B cell (primary cell): ENCODE measurements at regions not wholly inside any gene's neighbourhood (a gene's known extent, or its start where the extent isn't known, plus 50 kb on each side); places are given as distances from the start of the nearest gene placed in this dataset.

Experiments used
- ATAC-seq: fragments of 200-7000 bp; cut with Tn5 transposase; one replicate; pipeline ENCODE4 v1.10.0; 2021; ENCODE audit warnings: low read depth, mild to moderate bottlenecking, moderate number of reproducible peaks, moderate library complexity
- CTCF ChIA-PET: fragments of 350-600 bp; sonication (Branson Sonifier 250); formaldehyde crosslinking; loops from one replicate; lab custom pipeline; 2021; ENCODE audit warnings: antibody characterized with exemption, inconsistent platforms; lab: Charles Lee
- POLR2A ChIA-PET: fragments of 350-600 bp; sonication (Branson Sonifier 250); formaldehyde crosslinking; loops from one replicate; lab custom pipeline; 2021; ENCODE audit warnings: antibody characterized with exemption; lab: Charles Lee
- DNase-seq: peaks from one replicate; pipeline ENCODE4 v3.0.0; 2013
- H2AFZ ChIP-seq: 2 replicates; pipeline ENCODE4 v1.6.1; 2012; ENCODE audit warnings: mild to moderate bottlenecking, low read depth, low read length; ENCODE audit not compliant: insufficient read depth, poor library complexity, severe bottlenecking
- H3K27ac ChIP-seq, 2 donors: 1 replicate in 1 of 2; 2 replicates in 1 of 2; pipeline ENCODE4 v1.5.1; 2012 to 2013; ENCODE audit warnings: low read length in 2 of 2, mild to moderate bottlenecking in 2 of 2, moderate library complexity in 1 of 2
- H3K27me3 ChIP-seq, 4 experiments: fragments of 200-600 bp in 1 of 4; sonication (generic) in 1 of 4; replicated peaks in 1 of 4; 1 replicate in 2 of 4; 2 replicates in 2 of 4; pipeline versions ENCODE4 v1.6.1 to v1.7.0; 2013 to 2016; ENCODE audit warnings: low read length in 3 of 4, mild to moderate bottlenecking in 2 of 4, mixed read lengths in 1 of 4, moderate library complexity in 1 of 4; ENCODE audit not compliant: insufficient read depth in 4 of 4, control insufficient read depth in 3 of 4; ENCODE audit errors: control extremely low read depth in 1 of 4
- H3K36me3 ChIP-seq, 2 experiments: replicated peaks in 1 of 2; 1 replicate in 1 of 2; 2 replicates in 1 of 2; pipeline versions ENCODE4 v1.6.1 to v1.7.1; 2013; ENCODE audit warnings: low read length in 1 of 2; ENCODE audit not compliant: insufficient read depth in 2 of 2, control insufficient read depth in 1 of 2; ENCODE audit errors: control extremely low read depth in 1 of 2, extremely low read depth in 1 of 2
- H3K4me1 ChIP-seq, 2 donors: fragments of 200-600 bp in 1 of 2; sonication (generic) in 1 of 2; 1 replicate in 1 of 2; 2 replicates in 1 of 2; pipeline versions ENCODE4 v1.5.1 to v1.6.1; 2013 to 2017; ENCODE audit warnings: low read length in 2 of 2; ENCODE audit not compliant: control insufficient read depth in 2 of 2, insufficient read depth in 2 of 2
- H3K4me2 ChIP-seq: replicated peaks from 2 replicates; pipeline ENCODE3; 2012; ENCODE audit warnings: mild to moderate bottlenecking, low read depth, low read length; ENCODE audit not compliant: poor library complexity, severe bottlenecking
- H3K4me3 ChIP-seq, 5 experiments: fragments of 200-600 bp in 1 of 5; sonication (generic) in 1 of 5; 1 replicate in 3 of 5; 2 replicates in 2 of 5; pipeline versions ENCODE4 v1.5.1 to v1.7.0; 2011 to 2016; ENCODE audit warnings: low read length in 4 of 5, mild to moderate bottlenecking in 4 of 5, low read depth in 2 of 5, control low read depth in 1 of 5, moderate library complexity in 1 of 5; ENCODE audit not compliant: insufficient read depth in 1 of 5; ENCODE audit errors: control extremely low read depth in 1 of 5, extremely low read depth in 1 of 5
- H3K79me2 ChIP-seq: fragments of 200-600 bp; sonication (generic); one replicate; pipeline ENCODE4 v1.6.0; 2016; ENCODE audit warnings: low read length; ENCODE audit not compliant: control insufficient read depth, insufficient read depth
- H3K9ac ChIP-seq: fragments of 200-600 bp; sonication (generic); 2 replicates; pipeline ENCODE4 v1.6.1; 2017; ENCODE audit warnings: mild to moderate bottlenecking, low read length, moderate library complexity
- H3K9me3 ChIP-seq, 3 donors: one replicate each; pipeline versions ENCODE4 v1.6.1 to v1.7.1; 2013; ENCODE audit warnings: low read length in 2 of 3; ENCODE audit not compliant: control insufficient read depth in 2 of 3, insufficient read depth in 1 of 3; ENCODE audit errors: control extremely low read depth in 1 of 3
- H4K20me1 ChIP-seq: 2 replicates; pipeline ENCODE4 v1.6.0; 2012; ENCODE audit warnings: mild to moderate bottlenecking, low read length; ENCODE audit not compliant: insufficient read depth, control insufficient read depth, poor library complexity, severe bottlenecking
- H3K27ac Mint-ChIP-seq: one replicate; pipeline ENCODE4 v1.8.0; 2021; ENCODE audit warnings: mixed read lengths
- H3K27me3 Mint-ChIP-seq: one replicate; pipeline ENCODE4 v1.8.0; 2021; ENCODE audit warnings: mixed read lengths
- H3K4me1 Mint-ChIP-seq: one replicate; pipeline ENCODE4 v1.8.0; 2021; ENCODE audit warnings: mixed read lengths
- H3K4me3 Mint-ChIP-seq: one replicate; pipeline ENCODE4 v1.8.0; 2021; ENCODE audit warnings: mixed read lengths
- H3K9me3 Mint-ChIP-seq: one replicate; pipeline ENCODE4 v1.8.0; 2022; ENCODE audit warnings: mixed read lengths; ENCODE audit not compliant: insufficient read depth
- EZH2 ChIP-seq: IDR thresholded peaks from 2 replicates; pipeline ENCODE4 v1.6.1; 2012; ENCODE audit warnings: borderline replicate concordance, low read depth, mild to moderate bottlenecking, moderate library complexity, low read length; ENCODE audit not compliant: insufficient read depth, poor library complexity, severe bottlenecking
- WGBS: methylation state at CpG from one replicate; pipeline ENCODE4 v1.1.5; 2013; ENCODE audit warnings: missing lambda C conversion rate; ENCODE audit not compliant: insufficient coverage; 5-methylcytosine and 5-hydroxymethylcytosine counted together
- intact Hi-C: fragments of 100-400 bp; cut with micrococcal nuclease; formaldehyde crosslinking; loops from one replicate; pipeline ENCODE4 v1.10.0; 2022
- TF ChIP-seq, protein P1 (sequence below): fragments of 200-600 bp; IDR thresholded peaks from one replicate; pipeline ENCODE4 v1.8.0; 2022; ENCODE audit warnings: antibody characterized with exemption, mild to moderate bottlenecking

DNA sequence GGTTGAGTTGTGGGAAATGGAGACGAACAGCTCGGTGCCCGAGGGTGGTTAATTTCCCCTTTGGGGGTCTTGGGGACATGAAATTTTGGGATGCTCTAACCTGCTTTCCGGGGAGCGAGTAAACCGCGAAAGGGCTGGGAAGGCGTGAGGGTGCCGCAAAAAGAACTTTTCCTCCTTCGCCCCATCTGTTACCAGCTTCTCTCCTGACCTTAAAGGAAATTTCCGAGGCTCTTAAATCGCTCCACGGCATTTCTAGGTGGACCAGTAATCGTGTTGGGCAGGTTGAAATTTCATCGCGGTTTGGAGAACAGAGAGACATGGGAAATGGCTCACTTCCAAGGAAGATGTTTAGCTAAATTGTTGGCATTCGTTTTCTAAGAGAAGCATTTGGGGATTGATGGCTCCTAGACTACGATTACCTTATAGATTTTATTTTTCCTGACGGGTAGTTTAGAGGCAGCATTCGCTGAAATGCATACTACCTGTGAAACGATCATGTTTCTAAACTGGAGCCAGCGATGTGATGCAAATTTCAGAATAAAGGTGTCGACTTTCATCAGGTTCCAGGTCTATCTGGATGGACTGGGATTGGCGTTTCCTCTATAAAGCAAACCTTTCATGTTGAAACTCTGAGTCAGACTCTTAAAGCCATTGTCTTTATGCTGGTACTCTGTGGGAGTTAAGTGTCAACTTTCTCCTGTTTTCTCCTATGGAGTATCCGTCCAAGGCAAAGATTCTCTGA lies 414.5 kb downstream of the PCNX1 start:
- peak overlapping the region; percentile 87 for H3K4me2 ChIP-seq
- no peaks in the 10 kb centered on the region for H3K9me3 ChIP-seq
- H3K27me3 Mint-ChIP-seq, result no peaks in the 10 kb centered on the region
- H3K4me3 ChIP-seq, result peak overlapping the region; percentile 78 to 96 (median 87)
- no peaks in the 10 kb centered on the region for H3K36me3 ChIP-seq
- H3K4me3 Mint-ChIP-seq, result peak overlapping the region; percentile 95
- H3K79me2 ChIP-seq, result peaks cover 60% of the 10 kb centered on the region
- ChIA-PET POLR2A (interaction anchor here (0.9 to 2.6 kb wide), 5 partner anchors 34 to 86 kb away, joined by 3 to 16 read pairs (median 6); no protein-coding TSS in a partner anchor), CTCF (interaction anchor here (0.6 to 9.9 kb wide), 31 partner anchors 15 to 431 kb away, joined by 3 to 249 read pairs (median 4); no protein-coding TSS in a partner anchor)
- WGBS, result 4% methylated on average over 15 of the region's 25 CpGs
- H3K27me3 ChIP-seq, result no peaks in the 10 kb centered on the region
- H4K20me1 ChIP-seq, result no peaks in the 10 kb centered on the region
- H3K4me1 ChIP-seq, result peaks cover 51 to 55% of the 10 kb centered on the region in 2 donors
- peak overlapping the region; percentile 92 for H3K27ac Mint-ChIP-seq
- H3K4me1 Mint-ChIP-seq, result peaks cover 54% of the 10 kb centered on the region
- no peak for TF ChIP-seq EZH2
- TF ChIP-seq, protein P1, sequence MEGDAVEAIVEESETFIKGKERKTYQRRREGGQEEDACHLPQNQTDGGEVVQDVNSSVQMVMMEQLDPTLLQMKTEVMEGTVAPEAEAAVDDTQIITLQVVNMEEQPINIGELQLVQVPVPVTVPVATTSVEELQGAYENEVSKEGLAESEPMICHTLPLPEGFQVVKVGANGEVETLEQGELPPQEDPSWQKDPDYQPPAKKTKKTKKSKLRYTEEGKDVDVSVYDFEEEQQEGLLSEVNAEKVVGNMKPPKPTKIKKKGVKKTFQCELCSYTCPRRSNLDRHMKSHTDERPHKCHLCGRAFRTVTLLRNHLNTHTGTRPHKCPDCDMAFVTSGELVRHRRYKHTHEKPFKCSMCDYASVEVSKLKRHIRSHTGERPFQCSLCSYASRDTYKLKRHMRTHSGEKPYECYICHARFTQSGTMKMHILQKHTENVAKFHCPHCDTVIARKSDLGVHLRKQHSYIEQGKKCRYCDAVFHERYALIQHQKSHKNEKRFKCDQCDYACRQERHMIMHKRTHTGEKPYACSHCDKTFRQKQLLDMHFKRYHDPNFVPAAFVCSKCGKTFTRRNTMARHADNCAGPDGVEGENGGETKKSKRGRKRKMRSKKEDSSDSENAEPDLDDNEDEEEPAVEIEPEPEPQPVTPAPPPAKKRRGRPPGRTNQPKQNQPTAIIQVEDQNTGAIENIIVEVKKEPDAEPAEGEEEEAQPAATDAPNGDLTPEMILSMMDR, result no peak
- DNase-seq, result no peak
- H3K27ac ChIP-seq, result peak overlapping the region; percentile 97
- peak overlapping the region; percentile 94 for H3K9ac ChIP-seq
- ATAC-seq, result no peak
- H2AFZ ChIP-seq, result peak overlapping the region; percentile 61
- intact Hi-C loops, result loop anchor here (1.0 to 5.0 kb wide), 7 partner anchors 78 to 654 kb away; no protein-coding TSS in a partner anchor
- no peaks in the 10 kb centered on the region for H3K9me3 Mint-ChIP-seq
